Mesendoderm (in vitro differentiated cells): ENCODE measurements at regions not wholly inside any gene's neighbourhood (a gene's known extent, or its start where the extent isn't known, plus 50 kb on each side); places are given as distances from the start of the nearest gene placed in this dataset.

Experiments
- DNase-seq: peaks from one replicate; pipeline ENCODE4 v3.0.0; 2013
- H2AK5ac ChIP-seq: 2 replicates; pipeline ENCODE4 v1.6.1; 2013; ENCODE audit warnings: low read length, inconsistent platforms
- H2BK120ac ChIP-seq: 2 replicates; pipeline ENCODE4 v1.6.1; 2013; ENCODE audit warnings: low read depth, mild to moderate bottlenecking, low read length, moderate library complexity, mixed read lengths
- H2BK15ac ChIP-seq: replicated peaks from 2 replicates; pipeline ENCODE4 v1.6.1; 2013; ENCODE audit warnings: low read depth, mild to moderate bottlenecking, moderate library complexity
- H2BK5ac ChIP-seq: 2 replicates; pipeline ENCODE4 v1.6.1; 2013; ENCODE audit warnings: low read length, inconsistent platforms
- H3K18ac ChIP-seq: 2 replicates; pipeline ENCODE4 v1.6.1; 2013; ENCODE audit warnings: mild to moderate bottlenecking, low read length, mixed read lengths
- H3K23ac ChIP-seq: one replicate; pipeline ENCODE4 v1.6.1; 2013; ENCODE audit warnings: low read length
- H3K27ac ChIP-seq: 2 replicates; pipeline ENCODE4 v1.5.1; 2013; ENCODE audit warnings: low read depth, mild to moderate bottlenecking, inconsistent platforms, low read length, moderate library complexity
- H3K27me3 ChIP-seq: 2 replicates; pipeline ENCODE4 v1.6.1; 2013; ENCODE audit warnings: low read length, control low read depth, mild to moderate bottlenecking, inconsistent platforms; ENCODE audit not compliant: insufficient read depth, poor library complexity
- H3K36me3 ChIP-seq: 2 replicates; pipeline ENCODE4 v1.6.1; 2013; ENCODE audit warnings: low read length, inconsistent platforms; ENCODE audit not compliant: control insufficient read depth, insufficient read depth
- H3K4ac ChIP-seq: one replicate; pipeline ENCODE4 v1.6.1; 2013; ENCODE audit warnings: low read depth, mild to moderate bottlenecking, low read length, moderate library complexity
- H3K4me1 ChIP-seq: 2 replicates; pipeline ENCODE4 v1.6.1; 2013; ENCODE audit warnings: low read depth, low read length, inconsistent platforms; ENCODE audit not compliant: control insufficient read depth
- H3K4me2 ChIP-seq: 2 replicates; pipeline ENCODE4 v1.6.1; 2013; ENCODE audit warnings: low read length
- H3K4me3 ChIP-seq: 2 replicates; pipeline ENCODE4 v1.5.1; 2013; ENCODE audit warnings: mild to moderate bottlenecking, low read length
- H3K56ac ChIP-seq: one replicate; pipeline ENCODE4 v1.6.1; 2013; ENCODE audit warnings: low read length
- H3K79me1 ChIP-seq: 2 replicates; pipeline ENCODE4 v1.6.1; 2013; ENCODE audit warnings: low read length, inconsistent platforms
- H3K79me2 ChIP-seq: 2 replicates; pipeline ENCODE4 v1.6.1; 2013; ENCODE audit warnings: mild to moderate bottlenecking, low read length; ENCODE audit not compliant: control insufficient read depth, insufficient read depth
- H3K9ac ChIP-seq: 2 replicates; pipeline ENCODE4 v1.6.1; 2013; ENCODE audit warnings: low read length, inconsistent platforms
- H4K5ac ChIP-seq: one replicate; pipeline ENCODE4 v1.6.1; 2013; ENCODE audit warnings: low read length
- H4K8ac ChIP-seq: one replicate; pipeline ENCODE4 v1.6.1; 2013; ENCODE audit warnings: low read depth, mild to moderate bottlenecking, control low read depth, low read length, moderate library complexity
- WGBS: extraction: QIAGEN DNeasy Blood & Tissue Kit; methylation state at CpG from one replicate; pipeline ENCODE4 v1.1.7; 2013; ENCODE audit warnings: low lambda C conversion rate, missing lambda C conversion rate; ENCODE audit not compliant: insufficient coverage; ENCODE audit errors: extremely low coverage; 5-methylcytosine and 5-hydroxymethylcytosine counted together

GRCh38 chr1:2965676-2966075 lies 55.6 kb upstream of the ACTRT2 start:
- H3K27me3 ChIP-seq, result no peaks in the 10 kb centered on the region
- H3K9ac ChIP-seq, result no peak overlapping the region
- no peak overlapping the region for H2BK5ac ChIP-seq
- H4K8ac ChIP-seq, result no peak overlapping the region
- no peak overlapping the region for H3K4ac ChIP-seq
- no peaks in the 10 kb centered on the region for H3K4me1 ChIP-seq
- H3K23ac ChIP-seq, result no peak overlapping the region
- no peak overlapping the region for H3K4me3 ChIP-seq
- H2BK120ac ChIP-seq, result no peak overlapping the region
- no peak overlapping the region for H3K4me2 ChIP-seq
- DNase-seq, result no peak
- no peak overlapping the region for H2AK5ac ChIP-seq
- H3K79me1 ChIP-seq, result no peaks in the 10 kb centered on the region
- H4K5ac ChIP-seq, result no peak overlapping the region
- H3K79me2 ChIP-seq, result no peaks in the 10 kb centered on the region
- no peak overlapping the region for H3K56ac ChIP-seq
- H3K18ac ChIP-seq, result no peak overlapping the region
- H3K36me3 ChIP-seq, result no peaks in the 10 kb centered on the region
- H3K27ac ChIP-seq, result no peak overlapping the region
- no peak overlapping the region for H2BK15ac ChIP-seq
- WGBS, result no CpG with 5 or more reads among the region's 4 CpGs

- Histone ChIP-seq H3K18ac (no peak overlapping the region), H3K79me2 (no peaks in the 10 kb centered on the region), H3K56ac (no peak overlapping the region), H2AK5ac (no peak overlapping the region), H3K27me3 (no peaks in the 10 kb centered on the region), H4K5ac (no peak overlapping the region), H3K36me3 (no peaks in the 10 kb centered on the region), H4K8ac (no peak overlapping the region), H2BK15ac (no peak overlapping the region), H3K9ac (no peak overlapping the region), H3K23ac (no peak overlapping the region), H2BK5ac (no peak overlapping the region), H3K4ac (no peak overlapping the region), H3K4me3 (no peak overlapping the region), H2BK120ac (no peak overlapping the region), H3K27ac (no peak overlapping the region), H3K4me2 (no peak overlapping the region), H3K4me1 (no peaks in the 10 kb centered on the region), H3K79me1 (no peaks in the 10 kb centered on the region)
- no peak for DNase-seq
- WGBS, result no CpG with 5 or more reads among the region's 25 CpGs
Measured at GRCh38 chr1:2966449-2967328, 54.6 kb upstream of the ACTRT2 start.

GRCh38 chr1:2967329-2967725 lies 53.9 kb upstream of the ACTRT2 start:
- H2AK5ac ChIP-seq, result no peak overlapping the region
- H3K4me2 ChIP-seq, result no peak overlapping the region
- no peak overlapping the region for H3K9ac ChIP-seq
- no peak overlapping the region for H2BK5ac ChIP-seq
- H2BK120ac ChIP-seq, result no peak overlapping the region
- DNase-seq, result no peak
- H3K4ac ChIP-seq, result no peak overlapping the region
- no peak overlapping the region for H3K27ac ChIP-seq
- H3K56ac ChIP-seq, result no peak overlapping the region
- H3K4me3 ChIP-seq, result no peak overlapping the region
- no peaks in the 10 kb centered on the region for H3K36me3 ChIP-seq
- no CpG with 5 or more reads among the region's 15 CpGs for WGBS
- no peaks in the 10 kb centered on the region for H3K79me1 ChIP-seq
- H2BK15ac ChIP-seq, result no peak overlapping the region
- H4K5ac ChIP-seq, result no peak overlapping the region
- no peaks in the 10 kb centered on the region for H3K4me1 ChIP-seq
- H3K18ac ChIP-seq, result no peak overlapping the region
- H3K23ac ChIP-seq, result no peak overlapping the region
- no peaks in the 10 kb centered on the region for H3K79me2 ChIP-seq
- no peaks in the 10 kb centered on the region for H3K27me3 ChIP-seq
- H4K8ac ChIP-seq, result no peak overlapping the region

- Histone ChIP-seq H2BK15ac (no peak overlapping the region), H3K79me2 (no peaks in the 10 kb centered on the region), H3K27me3 (no peaks in the 10 kb centered on the region), H2AK5ac (no peak overlapping the region), H3K79me1 (no peaks in the 10 kb centered on the region), H3K9ac (no peak overlapping the region), H3K23ac (no peak overlapping the region), H2BK5ac (no peak overlapping the region), H3K27ac (no peak overlapping the region), H3K56ac (no peak overlapping the region), H3K18ac (no peak overlapping the region), H3K4ac (no peak overlapping the region), H3K4me1 (no peaks in the 10 kb centered on the region), H3K4me2 (no peak overlapping the region), H3K4me3 (no peak overlapping the region), H4K8ac (no peak overlapping the region), H2BK120ac (no peak overlapping the region), H3K36me3 (no peaks in the 10 kb centered on the region), H4K5ac (no peak overlapping the region)
- WGBS, result no CpG with 5 or more reads among the region's 10 CpGs
- DNase-seq, result no peak
Measured at GRCh38 chr1:2967881-2968280, 53.4 kb upstream of the ACTRT2 start.

- WGBS, result no CpG with 5 or more reads among the region's 25 CpGs
- Histone ChIP-seq H3K4me2 (no peak overlapping the region), H3K79me1 (no peaks in the 10 kb centered on the region), H3K4me3 (no peak overlapping the region), H3K23ac (no peak overlapping the region), H3K56ac (no peak overlapping the region), H3K79me2 (no peaks in the 10 kb centered on the region), H2BK5ac (no peak overlapping the region), H4K5ac (no peak overlapping the region), H4K8ac (no peak overlapping the region), H3K36me3 (no peaks in the 10 kb centered on the region), H3K4me1 (no peaks in the 10 kb centered on the region), H3K18ac (no peak overlapping the region), H2BK120ac (no peak overlapping the region), H3K27ac (no peak overlapping the region), H2BK15ac (no peak overlapping the region), H3K4ac (no peak overlapping the region), H2AK5ac (no peak overlapping the region), H3K9ac (no peak overlapping the region), H3K27me3 (no peaks in the 10 kb centered on the region)
- DNase-seq, result no peak
Measured at GRCh38 chr1:2968471-2968881, 52.8 kb upstream of the ACTRT2 start.
